H9 (cell line): ENCODE measurements at regions not wholly inside any gene's neighbourhood (a gene's known extent, or its start where the extent isn't known, plus 50 kb on each side); places are given as distances from the start of the nearest gene placed in this dataset.

Experiments
- DNase-seq: peaks from one replicate; pipeline ENCODE4 v3.0.0-alpha.2; 2017
- H2AFZ ChIP-seq: one replicate; pipeline ENCODE4 v1.6.1; 2013; ENCODE audit warnings: mild to moderate bottlenecking, low read length, control low read depth, moderate library complexity
- H2AK5ac ChIP-seq: 2 replicates; pipeline ENCODE4 v1.6.1; 2013; ENCODE audit warnings: low read length, control low read depth, mixed read lengths; ENCODE audit not compliant: insufficient read length
- H2BK120ac ChIP-seq: one replicate; pipeline ENCODE4 v1.6.1; 2013; ENCODE audit warnings: low read depth, mild to moderate bottlenecking, low read length, control low read depth, inconsistent platforms; ENCODE audit not compliant: poor library complexity, severe bottlenecking
- H2BK12ac ChIP-seq: 2 replicates; pipeline ENCODE4 v1.6.1; 2013; ENCODE audit warnings: low read length, control low read depth, mixed read lengths, low read depth; ENCODE audit not compliant: insufficient read length
- H2BK15ac ChIP-seq: 2 replicates; pipeline ENCODE4 v1.6.1; 2013; ENCODE audit warnings: low read depth, low read length, control low read depth
- H2BK20ac ChIP-seq: one replicate; pipeline ENCODE4 v1.6.1; 2013; ENCODE audit warnings: low read depth, mild to moderate bottlenecking, low read length, control low read depth, inconsistent platforms; ENCODE audit not compliant: poor library complexity, severe bottlenecking
- H2BK5ac ChIP-seq: 2 replicates; pipeline ENCODE4 v1.6.1; 2013; ENCODE audit warnings: low read length, control low read depth, mixed read lengths; ENCODE audit not compliant: insufficient read length
- H3K14ac ChIP-seq: 2 replicates; pipeline ENCODE4 v1.6.1; 2013; ENCODE audit warnings: low read length, control low read depth; ENCODE audit not compliant: insufficient read depth
- H3K18ac ChIP-seq: 2 replicates; pipeline ENCODE4 v1.6.1; 2013; ENCODE audit warnings: low read depth, mild to moderate bottlenecking, mixed read lengths, low read length, control low read depth; ENCODE audit not compliant: insufficient read length
- H3K23ac ChIP-seq: 2 replicates; pipeline ENCODE4 v1.6.1; 2013; ENCODE audit warnings: low read length, control low read depth, mixed read lengths, low read depth; ENCODE audit not compliant: insufficient read length
- H3K23me2 ChIP-seq: 2 replicates; pipeline ENCODE4 v1.6.1; 2013; ENCODE audit warnings: low read depth, mild to moderate bottlenecking, mixed read lengths, low read length, control low read depth; ENCODE audit not compliant: insufficient read length, poor library complexity, severe bottlenecking
- H3K27ac ChIP-seq: 2 replicates; pipeline ENCODE4 v1.5.1; 2013; ENCODE audit warnings: low read length, control low read depth, mixed read lengths, low read depth; ENCODE audit not compliant: insufficient read length
- H3K27me3 ChIP-seq: 2 replicates; pipeline ENCODE4 v1.6.1; 2013; ENCODE audit warnings: low read length, control low read depth, inconsistent platforms; ENCODE audit not compliant: insufficient read depth
- H3K4ac ChIP-seq: 2 replicates; pipeline ENCODE4 v1.6.1; 2013; ENCODE audit warnings: low read depth, mild to moderate bottlenecking, control low read depth, inconsistent platforms, low read length, moderate library complexity
- H3K4me1 ChIP-seq: 2 replicates; pipeline ENCODE4 v1.6.1; 2013; ENCODE audit warnings: low read length, control low read depth, inconsistent platforms; ENCODE audit not compliant: insufficient read depth
- H3K4me2 ChIP-seq: 2 replicates; pipeline ENCODE4 v1.6.1; 2013; ENCODE audit warnings: low read length, control low read depth, mixed read lengths; ENCODE audit not compliant: insufficient read length, insufficient read depth
- H3K56ac ChIP-seq: 2 replicates; pipeline ENCODE4 v1.6.1; 2013; ENCODE audit warnings: low read depth, mild to moderate bottlenecking, mixed read lengths, low read length, control low read depth; ENCODE audit not compliant: insufficient read length
- H3K79me1 ChIP-seq: 2 replicates; pipeline ENCODE4 v1.6.1; 2013; ENCODE audit warnings: low read depth, mild to moderate bottlenecking, moderate library complexity, low read length, control low read depth, inconsistent platforms; ENCODE audit not compliant: insufficient read depth, poor library complexity, severe bottlenecking
- H3K79me2 ChIP-seq: 2 replicates; pipeline ENCODE4 v1.6.1; 2013; ENCODE audit warnings: low read length, control low read depth, inconsistent platforms; ENCODE audit not compliant: insufficient read depth
- H3K9ac ChIP-seq: 2 replicates; pipeline ENCODE4 v1.6.1; 2013; ENCODE audit warnings: low read length, control low read depth, mixed read lengths; ENCODE audit not compliant: insufficient read length; ENCODE audit errors: extremely low read depth
- H3K9me3 ChIP-seq: one replicate; pipeline ENCODE4 v1.6.1; 2013; ENCODE audit warnings: low read depth, low read length, inconsistent platforms; ENCODE audit not compliant: control insufficient read depth
- H3T11ph ChIP-seq: one replicate; pipeline ENCODE4 v1.6.1; 2013; ENCODE audit warnings: mild to moderate bottlenecking, low read length, control low read depth, inconsistent platforms
- H4K20me1 ChIP-seq: one replicate; pipeline ENCODE4 v1.6.1; 2013; ENCODE audit not compliant: control insufficient read depth, insufficient read length, insufficient read depth
- H4K5ac ChIP-seq: 2 replicates; pipeline ENCODE4 v1.6.1; 2013; ENCODE audit warnings: low read depth, mild to moderate bottlenecking, mixed read lengths, low read length, control low read depth; ENCODE audit not compliant: insufficient read length
- H4K8ac ChIP-seq: replicated peaks from 2 replicates; pipeline ENCODE4 v1.6.1; 2013; ENCODE audit warnings: low read length, control low read depth, mixed read lengths, low read depth; ENCODE audit not compliant: insufficient read length
- H4K91ac ChIP-seq: 2 replicates; pipeline ENCODE4 v1.6.1; 2013; ENCODE audit warnings: low read depth, mild to moderate bottlenecking, moderate library complexity, mixed read lengths, low read length, control low read depth; ENCODE audit not compliant: insufficient read length
- H3K27ac Mint-ChIP-seq, 3 experiments: 2 replicates in 2 of 3; 3 replicates in 1 of 3; pipeline ENCODE4 v1.8.0; 2020 to 2021; ENCODE audit warnings: mixed read lengths in 3 of 3, mild to moderate bottlenecking in 1 of 3, moderate library complexity in 1 of 3
- H3K27me3 Mint-ChIP-seq: 2 replicates; pipeline ENCODE4 v1.8.0; 2021; ENCODE audit warnings: low read depth, mild to moderate bottlenecking, moderate library complexity, mixed read lengths
- H3K36me3 Mint-ChIP-seq, 3 experiments: 2 replicates in 2 of 3; 3 replicates in 1 of 3; pipeline ENCODE4 v1.8.0; 2020 to 2021; ENCODE audit warnings: low read depth in 3 of 3, mixed read lengths in 3 of 3; ENCODE audit not compliant: insufficient read depth in 1 of 3
- H3K4me1 Mint-ChIP-seq, 2 experiments: 2 replicates each; pipeline ENCODE4 v1.8.0; 2020; ENCODE audit warnings: mixed read lengths in 2 of 2
- H3K4me3 Mint-ChIP-seq, 2 experiments: 2 replicates in 1 of 2; 3 replicates in 1 of 2; pipeline ENCODE4 v1.8.0; 2020 to 2021; ENCODE audit warnings: mild to moderate bottlenecking in 2 of 2, mixed read lengths in 2 of 2, moderate library complexity in 1 of 2
- H3K9me3 Mint-ChIP-seq, 2 experiments: 2 replicates in 1 of 2; 3 replicates in 1 of 2; pipeline ENCODE4 v1.8.0; 2020; ENCODE audit warnings: mild to moderate bottlenecking in 2 of 2, mixed read lengths in 2 of 2, moderate library complexity in 1 of 2
- CTCF ChIP-seq: fragments of 200-600 bp; sonication (generic); conservative IDR thresholded peaks from 3 replicates; pipeline ENCODE4 v1.8.0; 2021; ENCODE audit warnings: antibody characterized with exemption, mild to moderate bottlenecking
- WGBS: extraction: QIAGEN DNeasy Blood & Tissue Kit; methylation state at CpG from one replicate; pipeline ENCODE4 v1.1.7; 2013; ENCODE audit warnings: missing lambda C conversion rate, low lambda C conversion rate, mixed read lengths; ENCODE audit not compliant: insufficient read length; ENCODE audit errors: extremely low coverage; 5-methylcytosine and 5-hydroxymethylcytosine counted together

DNA sequence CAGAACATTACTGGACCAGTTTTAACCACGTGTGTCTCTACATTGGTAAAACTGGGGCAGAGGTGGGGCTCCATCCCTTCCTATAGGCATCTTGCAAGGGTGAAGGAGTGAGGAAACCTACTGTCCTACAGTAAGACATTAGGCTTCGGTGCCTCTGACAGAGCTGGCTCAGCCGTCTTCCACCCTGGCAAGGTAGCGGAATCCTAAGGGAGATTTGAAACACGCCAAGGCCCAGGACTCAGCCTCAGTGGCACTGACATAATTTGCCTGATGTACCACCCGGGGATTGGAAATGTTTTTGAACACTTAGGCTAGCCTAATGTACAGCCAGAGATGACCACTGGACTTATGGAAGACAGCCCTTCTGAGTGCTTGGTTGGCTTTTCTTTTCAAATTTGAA, 329.7 kb upstream of the IRX1 start:
- no peak overlapping the region for H3K4ac ChIP-seq
- no peak for DNase-seq
- no peak overlapping the region for H2BK120ac ChIP-seq
- H4K5ac ChIP-seq, result no peak overlapping the region
- no peak for TF ChIP-seq CTCF
- H3K27me3 Mint-ChIP-seq, result no peaks in the 10 kb centered on the region; the same call in 1 of the 2 replicates
- no CpG with 5 or more reads among the region's 6 CpGs for WGBS
- no peaks in the 10 kb centered on the region for H3K27me3 ChIP-seq
- no peak overlapping the region for H2BK15ac ChIP-seq
- H3K27ac Mint-ChIP-seq, result no peak overlapping the region
- no peak overlapping the region for H3K27ac ChIP-seq
- H4K20me1 ChIP-seq, result no peaks in the 10 kb centered on the region
- no peak overlapping the region for H2AK5ac ChIP-seq
- no peak overlapping the region for H4K8ac ChIP-seq
- no peaks in the 10 kb centered on the region for H3K79me2 ChIP-seq
- H3K9me3 Mint-ChIP-seq, result peaks cover 0 to 9% of the 10 kb centered on the region in 2 experiments; a peak in 1 of 5 replicates
- H3K56ac ChIP-seq, result no peak overlapping the region
- no peak overlapping the region for H3K23ac ChIP-seq
- peaks cover 4 to 10% of the 10 kb centered on the region in 2 experiments for H3K4me1 Mint-ChIP-seq
- no peak overlapping the region for H2BK20ac ChIP-seq
- H3K79me1 ChIP-seq, result no peaks in the 10 kb centered on the region
- H2BK12ac ChIP-seq, result no peak overlapping the region
- H3K4me2 ChIP-seq, result no peak overlapping the region
- H3K4me3 Mint-ChIP-seq, result no peak overlapping the region
- no peak overlapping the region for H3K14ac ChIP-seq
- H3K9ac ChIP-seq, result no peak overlapping the region
- no peaks in the 10 kb centered on the region for H3K4me1 ChIP-seq
- no peak overlapping the region for H4K91ac ChIP-seq
- no peak overlapping the region for H3K18ac ChIP-seq
- H2BK5ac ChIP-seq, result no peak overlapping the region
- no peaks in the 10 kb centered on the region for H3K23me2 ChIP-seq
- 0 out of 7 replicates have a peak, but pooled peaks cover 0 to 2% (median 0%) of the 10 kb centered on the region in 3 experiments for H3K36me3 Mint-ChIP-seq
- no peaks in the 10 kb centered on the region for H3K9me3 ChIP-seq
- no peak overlapping the region for H2AFZ ChIP-seq
- H3T11ph ChIP-seq, result no peak overlapping the region
